ENCODE measurements at regions not wholly inside any gene's neighbourhood (a gene's known extent, or its start where the extent isn't known, plus 50 kb on each side); places are given as distances from the start of the nearest gene placed in this dataset.
"Not testable (repeated sequence)": the region's sequence is repeated elsewhere in the genome, so short reads cannot be mapped to it uniquely, and the experiment has no call there.

GRCh38 chr13:21917086-21918015 is 246.5 kb downstream of the FGF9 start:
- no peak for DNase-seq (ENCODE audit: low spot score)

DNA sequence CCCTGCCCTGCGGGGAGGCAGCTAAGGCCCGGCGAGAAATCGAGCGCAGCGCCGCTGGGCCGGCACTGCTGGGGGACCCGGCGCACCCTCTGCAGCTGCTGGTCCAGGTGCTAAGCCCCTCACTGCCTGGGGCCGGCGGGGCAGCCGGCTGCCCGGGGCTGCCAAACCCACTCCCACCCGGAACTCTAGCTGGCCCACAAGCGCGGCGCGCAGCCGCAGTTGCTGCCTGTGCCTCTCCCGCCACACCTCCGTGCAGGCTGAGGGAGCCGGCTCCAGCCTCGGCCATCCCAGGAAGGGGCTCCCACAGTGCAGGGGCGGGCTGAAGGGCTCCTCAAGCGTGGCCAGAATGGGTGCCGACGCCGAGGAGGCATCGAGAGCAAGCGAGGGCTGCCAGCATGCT is 249.9 kb downstream of the FGF9 start:
- DNase-seq (ENCODE audit: low spot score), result not testable (repeated sequence)

DNA sequence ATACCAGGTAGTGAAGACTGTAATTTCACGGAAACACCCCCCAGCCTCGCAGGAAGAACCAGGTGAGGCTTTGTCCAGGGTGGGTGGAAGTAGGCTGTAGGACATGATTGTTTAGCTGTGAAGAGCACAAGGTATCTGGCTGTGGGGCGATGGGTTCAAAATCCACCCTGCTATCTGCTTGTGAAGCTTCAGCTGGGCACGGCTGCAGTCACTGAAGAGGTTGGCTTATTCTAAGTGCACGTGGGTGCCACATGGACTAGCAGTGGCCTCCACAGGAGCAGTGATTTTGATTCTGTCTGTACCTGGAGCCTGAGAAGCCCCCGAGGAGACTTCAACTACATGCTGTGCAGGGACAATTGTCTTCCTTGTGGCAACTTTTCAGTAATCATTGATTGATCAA is 254.1 kb downstream of the FGF9 start:
- no peak for DNase-seq (ENCODE audit: low spot score)

GRCh38 chr13:21925720-21926119 is 254.8 kb downstream of the FGF9 start:
- no peak for DNase-seq (ENCODE audit: low spot score)

- no peak for DNase-seq (ENCODE audit: low spot score)
Measured at GRCh38 chr13:21929400-21929799, 258.5 kb downstream of the FGF9 start.

DNA sequence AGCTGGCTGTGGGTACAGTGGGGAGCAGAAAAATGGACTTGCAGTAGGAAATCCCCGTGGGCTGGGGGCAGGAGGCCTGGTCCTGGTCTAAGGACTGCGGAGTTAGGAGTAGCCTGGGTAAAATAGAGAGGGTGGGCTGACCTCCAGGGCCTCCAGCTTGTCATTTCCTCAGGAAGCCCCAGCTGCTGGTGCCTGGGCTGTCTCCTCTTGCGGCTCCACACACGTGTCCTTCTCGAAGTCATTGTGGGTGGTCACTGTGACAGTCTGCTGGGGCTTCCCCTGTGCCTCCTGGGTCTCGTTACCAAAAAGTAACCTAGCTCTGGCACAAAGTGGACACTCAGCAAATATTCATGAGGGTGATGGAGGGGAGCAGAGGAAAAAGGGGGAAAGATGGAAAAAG is 259.7 kb downstream of the FGF9 start:
- no peak for DNase-seq (ENCODE audit: low spot score)

DNA sequence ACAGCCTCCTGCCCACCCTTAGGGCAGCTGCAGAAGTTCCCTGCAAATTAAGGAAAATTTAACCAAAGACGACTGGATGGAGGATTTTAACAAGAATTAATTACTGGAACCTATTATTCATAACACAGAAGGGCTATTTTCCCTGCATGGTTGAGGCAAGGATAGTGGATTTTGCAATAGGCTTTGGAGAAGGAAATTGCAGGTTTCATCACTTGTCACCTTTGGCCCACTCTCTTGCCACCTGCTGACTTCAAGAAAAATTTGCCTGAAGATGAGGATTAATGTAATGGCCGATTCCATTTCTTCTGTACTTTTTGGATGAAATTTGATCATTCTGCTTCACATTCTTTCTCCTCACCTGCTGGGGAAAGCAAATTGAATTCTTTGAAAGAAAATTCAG is 261.7 kb downstream of the FGF9 start:
- no peak for DNase-seq (ENCODE audit: low spot score)

DNA sequence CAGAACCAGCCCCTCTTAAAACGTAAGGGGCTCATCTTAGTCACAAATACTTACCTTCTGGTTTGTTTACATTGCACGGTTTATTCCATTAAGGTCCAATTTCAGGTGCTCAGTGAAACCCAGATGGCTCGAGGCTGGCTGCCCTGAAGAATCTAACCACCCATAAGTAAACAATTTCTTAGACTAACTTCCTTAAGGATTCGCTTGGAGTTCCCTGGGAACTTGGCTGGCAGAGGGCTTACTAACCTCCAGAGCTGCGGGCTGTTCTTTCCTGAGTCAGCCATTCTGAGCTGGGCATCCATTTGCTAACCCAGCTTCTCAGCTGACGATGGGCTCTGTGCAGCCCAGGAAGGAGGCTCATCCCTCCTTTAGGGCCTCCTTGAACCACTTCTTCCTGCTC is 262.1 kb downstream of the FGF9 start:
- DNase-seq (ENCODE audit: low spot score), result no peak

- no peak for DNase-seq (ENCODE audit: low spot score)
Measured at GRCh38 chr13:21934284-21934683, 263.4 kb downstream of the FGF9 start.

DNA sequence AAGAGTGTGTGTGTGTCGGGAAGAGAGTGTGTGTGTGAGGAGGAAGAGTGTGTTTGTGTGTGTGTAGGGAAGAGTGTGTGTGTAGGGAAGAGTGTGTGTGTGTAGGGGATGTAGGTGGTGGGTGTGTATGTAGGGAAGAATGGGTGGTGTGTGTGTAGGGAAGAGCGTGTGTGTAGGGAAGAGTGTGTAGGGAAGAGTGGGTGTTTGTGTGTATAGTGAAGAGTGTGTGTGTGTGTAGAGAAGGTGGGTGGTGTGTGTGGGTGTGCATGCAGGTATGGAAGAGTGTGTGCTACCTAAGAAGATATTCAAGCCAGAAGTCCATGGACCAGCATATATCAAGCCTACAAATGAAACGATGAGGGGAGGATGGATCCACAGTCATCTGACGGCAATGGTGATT is 265.8 kb downstream of the FGF9 start:
- DNase-seq (ENCODE audit: low spot score), result no peak

DNA sequence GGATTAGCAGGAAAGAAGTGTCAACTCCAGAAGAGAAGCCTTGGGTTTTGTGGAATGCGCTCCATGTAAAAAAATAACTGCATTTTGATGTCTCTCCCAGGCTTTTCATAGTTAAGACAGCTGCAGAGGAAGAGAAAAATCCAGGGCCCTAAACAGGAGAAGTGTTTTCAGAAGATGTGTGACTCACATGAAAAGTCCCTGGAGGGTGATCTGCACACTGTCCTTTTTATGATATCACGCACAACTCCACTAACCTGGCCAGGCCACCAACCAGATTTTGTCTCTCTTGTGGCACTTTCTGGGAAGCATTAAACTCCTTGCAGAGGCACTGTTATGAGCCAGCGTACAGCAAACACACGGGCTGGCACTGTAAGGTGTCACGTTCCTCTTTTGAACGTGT is 267.3 kb downstream of the FGF9 start:
- DNase-seq (ENCODE audit: low spot score), result no peak

DNA sequence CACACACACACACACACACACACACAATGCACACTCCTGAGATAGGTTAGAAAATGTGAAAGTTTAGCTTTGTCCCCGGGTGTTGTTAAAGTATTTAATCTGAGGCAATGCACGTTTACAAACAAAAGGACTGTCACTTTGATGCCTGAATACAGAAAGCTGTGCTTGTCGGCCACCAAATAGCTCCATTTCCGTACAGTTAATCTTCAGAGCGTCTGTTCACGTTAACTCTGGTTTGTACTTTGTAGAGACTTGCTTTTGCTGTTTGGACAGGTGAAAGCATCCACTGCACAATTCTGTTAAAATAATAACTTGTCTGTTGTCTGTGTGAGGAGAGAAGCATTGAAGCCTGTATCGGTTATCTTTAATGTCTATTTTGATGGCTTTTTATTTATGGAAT is 267.8 kb downstream of the FGF9 start:
- DNase-seq (ENCODE audit: low spot score), result no peak

GRCh38 chr13:21942061-21942460 is 271.2 kb downstream of the FGF9 start:
- DNase-seq (ENCODE audit: low spot score), result no peak

DNA sequence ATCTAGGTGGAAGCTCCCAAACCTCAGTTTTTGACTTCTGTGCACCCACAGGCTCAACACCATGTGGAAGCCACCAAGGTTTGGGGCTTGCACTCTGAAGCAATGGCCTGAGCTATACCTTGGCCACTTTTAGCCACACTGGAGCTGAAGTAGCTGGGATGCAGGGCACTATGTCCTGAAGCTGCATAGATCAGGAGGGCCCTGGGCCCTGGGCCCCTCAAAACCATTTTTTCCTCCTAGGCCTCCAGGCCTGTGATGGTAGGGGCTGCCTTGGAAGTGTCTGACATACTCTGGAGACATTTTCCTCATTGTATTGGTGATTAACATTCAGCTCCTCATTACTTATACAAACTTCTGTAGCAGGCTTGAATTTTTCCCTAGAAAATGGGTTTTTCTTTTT is 273.7 kb downstream of the FGF9 start:
- DNase-seq (ENCODE audit: low spot score), result no peak

DNA sequence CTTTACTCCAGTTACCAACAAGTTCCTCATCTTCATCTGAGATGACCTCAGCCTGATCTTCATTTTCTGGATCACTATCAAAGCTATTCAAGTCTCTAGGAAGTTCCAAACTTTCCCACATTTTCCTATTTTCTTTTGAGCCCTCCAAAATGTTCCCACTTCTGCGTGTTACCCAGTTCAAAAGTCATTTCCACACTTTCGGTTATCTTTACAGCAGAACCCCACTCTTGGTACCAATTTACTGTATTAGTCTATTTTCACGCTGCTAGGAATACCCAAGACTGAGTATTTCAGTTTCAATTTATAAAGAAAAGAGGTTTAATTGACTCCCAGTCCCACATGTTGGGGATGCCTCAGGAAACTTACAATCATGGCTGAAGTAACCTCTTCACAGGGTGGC is 274.3 kb downstream of the FGF9 start:
- DNase-seq (ENCODE audit: low spot score), result no peak

GRCh38 chr13:21946964-21947363 is 276.1 kb downstream of the FGF9 start:
- no peak for DNase-seq (ENCODE audit: low spot score)

GRCh38 chr13:21948769-21949474 is 278.0 kb downstream of the FGF9 start:
- DNase-seq (ENCODE audit: low spot score), result no peak

DNA sequence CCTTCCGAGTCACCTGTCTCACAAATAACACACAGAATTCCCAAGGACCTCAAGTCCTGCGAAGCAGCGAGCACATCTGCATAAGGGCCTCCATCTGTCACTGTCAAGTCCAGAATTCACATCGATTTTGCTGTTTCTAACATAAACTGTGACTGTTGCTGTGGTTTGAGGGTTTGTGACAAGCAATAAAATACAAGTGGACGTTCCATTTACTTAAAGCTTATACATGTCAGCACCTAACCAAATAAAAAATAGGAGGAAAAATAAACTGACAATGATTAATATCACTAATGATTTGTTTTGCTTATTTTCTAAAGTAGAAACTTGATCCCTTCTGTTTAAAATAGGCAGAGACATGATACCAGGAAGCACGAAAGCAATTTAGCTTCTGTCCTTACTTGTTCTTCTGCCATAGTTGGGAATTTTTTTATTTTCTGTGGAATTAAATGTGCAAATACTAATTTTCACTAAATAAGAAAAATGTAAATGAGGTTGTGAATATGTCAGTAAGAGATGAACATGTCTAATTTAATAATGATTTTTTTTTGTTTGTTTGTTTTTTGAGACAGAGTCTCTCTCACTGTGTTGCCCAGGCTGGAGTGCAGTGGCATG is 279.1 kb downstream of the FGF9 start:
- no peak for DNase-seq (ENCODE audit: low spot score)

DNA sequence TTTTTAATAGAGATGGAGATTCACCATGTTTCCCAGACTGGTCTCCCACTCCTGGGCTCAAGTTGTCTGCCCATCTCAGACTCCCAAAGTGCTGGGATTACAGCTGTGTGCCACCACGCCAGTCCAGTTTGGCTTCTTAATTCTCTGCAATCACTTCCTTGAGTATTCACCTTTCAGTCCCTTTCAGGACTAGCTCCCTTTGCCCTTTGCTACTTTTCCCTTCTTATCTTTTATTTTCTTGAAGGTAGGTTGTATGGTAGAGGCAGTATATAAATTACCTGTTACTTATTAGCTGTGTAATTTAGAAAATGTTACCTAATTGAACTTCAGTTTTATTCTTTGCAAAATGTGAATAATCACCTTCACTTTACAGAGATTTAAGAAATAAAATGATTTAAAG is 285.8 kb downstream of the FGF9 start:
- no peak for DNase-seq (ENCODE audit: low spot score)

DNA sequence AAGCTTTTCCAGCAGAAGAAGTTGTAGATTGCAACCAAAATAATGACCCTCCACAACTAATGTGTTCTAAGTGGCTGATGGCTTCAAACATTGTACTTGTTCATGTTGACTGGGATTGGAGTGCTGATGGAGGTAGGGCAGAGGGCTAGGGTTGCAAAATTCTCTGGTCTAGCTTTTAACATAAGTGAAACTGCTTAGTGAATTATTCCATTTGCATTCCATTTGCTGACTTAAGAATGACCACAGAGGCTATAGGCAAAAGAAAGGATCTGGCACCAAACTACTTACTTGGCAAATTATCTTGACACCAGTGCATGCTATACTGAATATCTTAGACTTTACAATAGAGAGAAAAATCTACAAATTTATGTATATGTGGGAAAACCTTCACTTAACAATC is 287.0 kb downstream of the FGF9 start:
- DNase-seq (ENCODE audit: low spot score), result no peak

GRCh38 chr13:21960108-21960507 is 289.2 kb downstream of the FGF9 start:
- DNase-seq (ENCODE audit: low spot score), result no peak

- no peak for DNase-seq (ENCODE audit: low spot score)
Measured at GRCh38 chr13:21964686-21965085, 293.8 kb downstream of the FGF9 start.

DNA sequence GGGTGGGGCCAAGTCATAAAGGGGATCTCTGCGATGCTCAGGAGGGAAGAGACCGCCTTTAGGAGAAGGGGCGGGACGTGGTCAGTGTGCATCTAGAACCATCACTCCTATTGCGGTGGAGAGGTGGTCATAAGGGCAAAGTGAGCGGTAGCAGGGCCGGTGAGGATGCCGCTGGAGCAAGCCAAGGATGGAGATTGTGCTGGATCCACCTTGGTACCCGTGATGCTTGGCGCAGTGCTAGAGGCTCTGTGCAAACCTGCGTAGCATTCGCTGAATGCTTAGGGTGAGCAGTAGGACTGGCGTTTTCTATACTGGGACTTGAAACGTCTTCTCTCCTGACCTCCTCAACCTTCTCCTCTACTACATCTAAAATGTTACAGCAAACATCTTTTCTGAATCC is 294.2 kb downstream of the FGF9 start:
- DNase-seq (ENCODE audit: low spot score), result no peak

Measured in pons (tissue), 1 donor.